ENCODE measurements at regions not wholly inside any gene's neighbourhood (a gene's known extent, or its start where the extent isn't known, plus 50 kb on each side); places are given as distances from the start of the nearest gene placed in this dataset.

DNA sequence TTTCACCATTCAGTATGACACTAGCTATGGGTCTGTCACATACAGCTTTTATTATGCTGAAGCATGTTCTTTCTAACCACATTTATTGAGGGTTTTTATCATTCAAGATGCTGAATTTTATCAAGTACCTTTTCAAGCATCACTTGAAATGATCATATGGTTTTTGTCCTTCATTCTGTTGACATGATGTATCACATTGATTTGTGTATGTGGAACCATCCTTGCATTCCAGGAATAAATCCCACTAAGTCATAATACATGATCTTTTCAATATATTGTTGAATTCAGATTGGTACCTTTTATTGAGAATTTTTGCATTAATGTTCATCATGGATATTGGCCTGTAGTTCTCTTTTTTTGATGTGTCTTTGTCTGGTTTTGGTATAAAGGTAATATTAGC lies 317.4 kb downstream of the NNT start:
- Histone ChIP-seq H3K9me2 (ENCODE audit: insufficient read depth) (no peaks in the 10 kb centered on the region), H3K36me3 (ENCODE audit: control insufficient read depth in 1 of 2, insufficient read depth in 2 of 2, low read length in 2 of 2) (no peaks in the 10 kb centered on the region), H3K9me3 (ENCODE audit: control insufficient read depth in 1 of 2, insufficient read depth in 1 of 2, low read depth in 1 of 2, low read length in 2 of 2) (no peaks in the 10 kb centered on the region; a peak in 1 of 4 replicates), H3K27ac (ENCODE audit: low read depth, low read length) (no peak overlapping the region), H3K4me2 (ENCODE audit: low read length) (no peak overlapping the region), H2AFZ (ENCODE audit: low read depth, low read length, poor library complexity, severe bottlenecking) (no peak overlapping the region), H4K20me1 (ENCODE audit: insufficient read depth) (no peaks in the 10 kb centered on the region), H3K27me3 (ENCODE audit: insufficient read depth, low read length) (no peaks in the 10 kb centered on the region), H3K4me3 (replicated peaks in 1 of 2; ENCODE audit: low read depth in 1 of 2, low read length in 2 of 2) (no peak overlapping the region), H3K9ac (ENCODE audit: low read length) (no peak overlapping the region), H3K4me1 (ENCODE audit: control insufficient read depth in 1 of 2, insufficient read depth in 2 of 2, low read length in 2 of 2) (no peaks in the 10 kb centered on the region), H3K79me2 (ENCODE audit: insufficient read depth, low read length) (no peaks in the 10 kb centered on the region)
- CTCF ChIA-PET: no interaction called here
- RAD21 ChIA-PET (ENCODE audit: low non-redundant PET in 1 of 2, low total read pairs in 2 of 2, uncharacterized antibody in 2 of 2, unreplicated experiment in 2 of 2): no interaction called here
- TF ChIP-seq, protein P1, sequence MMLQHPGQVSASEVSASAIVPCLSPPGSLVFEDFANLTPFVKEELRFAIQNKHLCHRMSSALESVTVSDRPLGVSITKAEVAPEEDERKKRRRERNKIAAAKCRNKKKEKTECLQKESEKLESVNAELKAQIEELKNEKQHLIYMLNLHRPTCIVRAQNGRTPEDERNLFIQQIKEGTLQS (IDR thresholded peaks at IDR 0.05): no peak
- TF ChIP-seq EZH2 (IDR thresholded peaks at IDR 0.05) (no peak), JUND (IDR thresholded peaks at IDR 0.05) (no peak), EGR1 (IDR thresholded peaks at IDR 0.05; ENCODE audit: low read depth) (no peak), SIN3A (IDR thresholded peaks at IDR 0.05; ENCODE audit: low read depth) (no peak), YY1 (IDR thresholded peaks at IDR 0.05; ENCODE audit: extremely low read depth, insufficient replicate concordance, low read depth, low read length) (no peak), EZH2phosphoT487 (IDR thresholded peaks at IDR 0.05; ENCODE audit: borderline replicate concordance) (no peak), ZFX (IDR thresholded peaks at IDR 0.05) (no peak), SP1 (IDR thresholded peaks at IDR 0.05; ENCODE audit: low read depth) (no peak), RAD21 (IDR thresholded peaks at IDR 0.05; ENCODE audit: low read depth) (no peak), ELF1 (IDR thresholded peaks at IDR 0.05; ENCODE audit: borderline replicate concordance, low read depth) (no peak), FOSL1 (IDR thresholded peaks at IDR 0.05; ENCODE audit: low read depth) (no peak), ZNF274 (IDR thresholded peaks at IDR 0.05; ENCODE audit: low read depth, low read length) (no peak), CEBPB (IDR thresholded peaks at IDR 0.05; ENCODE audit: low read depth) (no peak)
- TF ChIP-seq, protein P2, sequence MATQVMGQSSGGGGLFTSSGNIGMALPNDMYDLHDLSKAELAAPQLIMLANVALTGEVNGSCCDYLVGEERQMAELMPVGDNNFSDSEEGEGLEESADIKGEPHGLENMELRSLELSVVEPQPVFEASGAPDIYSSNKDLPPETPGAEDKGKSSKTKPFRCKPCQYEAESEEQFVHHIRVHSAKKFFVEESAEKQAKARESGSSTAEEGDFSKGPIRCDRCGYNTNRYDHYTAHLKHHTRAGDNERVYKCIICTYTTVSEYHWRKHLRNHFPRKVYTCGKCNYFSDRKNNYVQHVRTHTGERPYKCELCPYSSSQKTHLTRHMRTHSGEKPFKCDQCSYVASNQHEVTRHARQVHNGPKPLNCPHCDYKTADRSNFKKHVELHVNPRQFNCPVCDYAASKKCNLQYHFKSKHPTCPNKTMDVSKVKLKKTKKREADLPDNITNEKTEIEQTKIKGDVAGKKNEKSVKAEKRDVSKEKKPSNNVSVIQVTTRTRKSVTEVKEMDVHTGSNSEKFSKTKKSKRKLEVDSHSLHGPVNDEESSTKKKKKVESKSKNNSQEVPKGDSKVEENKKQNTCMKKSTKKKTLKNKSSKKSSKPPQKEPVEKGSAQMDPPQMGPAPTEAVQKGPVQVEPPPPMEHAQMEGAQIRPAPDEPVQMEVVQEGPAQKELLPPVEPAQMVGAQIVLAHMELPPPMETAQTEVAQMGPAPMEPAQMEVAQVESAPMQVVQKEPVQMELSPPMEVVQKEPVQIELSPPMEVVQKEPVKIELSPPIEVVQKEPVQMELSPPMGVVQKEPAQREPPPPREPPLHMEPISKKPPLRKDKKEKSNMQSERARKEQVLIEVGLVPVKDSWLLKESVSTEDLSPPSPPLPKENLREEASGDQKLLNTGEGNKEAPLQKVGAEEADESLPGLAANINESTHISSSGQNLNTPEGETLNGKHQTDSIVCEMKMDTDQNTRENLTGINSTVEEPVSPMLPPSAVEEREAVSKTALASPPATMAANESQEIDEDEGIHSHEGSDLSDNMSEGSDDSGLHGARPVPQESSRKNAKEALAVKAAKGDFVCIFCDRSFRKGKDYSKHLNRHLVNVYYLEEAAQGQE (IDR thresholded peaks at IDR 0.05; ENCODE audit: low read depth): no peak
- TF ChIP-seq, protein P3, sequence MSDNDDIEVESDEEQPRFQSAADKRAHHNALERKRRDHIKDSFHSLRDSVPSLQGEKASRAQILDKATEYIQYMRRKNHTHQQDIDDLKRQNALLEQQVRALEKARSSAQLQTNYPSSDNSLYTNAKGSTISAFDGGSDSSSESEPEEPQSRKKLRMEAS (IDR thresholded peaks at IDR 0.05): no peak
- TF ChIP-seq, protein P4, sequence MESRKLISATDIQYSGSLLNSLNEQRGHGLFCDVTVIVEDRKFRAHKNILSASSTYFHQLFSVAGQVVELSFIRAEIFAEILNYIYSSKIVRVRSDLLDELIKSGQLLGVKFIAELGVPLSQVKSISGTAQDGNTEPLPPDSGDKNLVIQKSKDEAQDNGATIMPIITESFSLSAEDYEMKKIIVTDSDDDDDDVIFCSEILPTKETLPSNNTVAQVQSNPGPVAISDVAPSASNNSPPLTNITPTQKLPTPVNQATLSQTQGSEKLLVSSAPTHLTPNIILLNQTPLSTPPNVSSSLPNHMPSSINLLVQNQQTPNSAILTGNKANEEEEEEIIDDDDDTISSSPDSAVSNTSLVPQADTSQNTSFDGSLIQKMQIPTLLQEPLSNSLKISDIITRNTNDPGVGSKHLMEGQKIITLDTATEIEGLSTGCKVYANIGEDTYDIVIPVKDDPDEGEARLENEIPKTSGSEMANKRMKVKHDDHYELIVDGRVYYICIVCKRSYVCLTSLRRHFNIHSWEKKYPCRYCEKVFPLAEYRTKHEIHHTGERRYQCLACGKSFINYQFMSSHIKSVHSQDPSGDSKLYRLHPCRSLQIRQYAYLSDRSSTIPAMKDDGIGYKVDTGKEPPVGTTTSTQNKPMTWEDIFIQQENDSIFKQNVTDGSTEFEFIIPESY (IDR thresholded peaks at IDR 0.05; ENCODE audit: extremely low read depth, insufficient replicate concordance, low read length): no peak
- TF ChIP-seq, protein P5, sequence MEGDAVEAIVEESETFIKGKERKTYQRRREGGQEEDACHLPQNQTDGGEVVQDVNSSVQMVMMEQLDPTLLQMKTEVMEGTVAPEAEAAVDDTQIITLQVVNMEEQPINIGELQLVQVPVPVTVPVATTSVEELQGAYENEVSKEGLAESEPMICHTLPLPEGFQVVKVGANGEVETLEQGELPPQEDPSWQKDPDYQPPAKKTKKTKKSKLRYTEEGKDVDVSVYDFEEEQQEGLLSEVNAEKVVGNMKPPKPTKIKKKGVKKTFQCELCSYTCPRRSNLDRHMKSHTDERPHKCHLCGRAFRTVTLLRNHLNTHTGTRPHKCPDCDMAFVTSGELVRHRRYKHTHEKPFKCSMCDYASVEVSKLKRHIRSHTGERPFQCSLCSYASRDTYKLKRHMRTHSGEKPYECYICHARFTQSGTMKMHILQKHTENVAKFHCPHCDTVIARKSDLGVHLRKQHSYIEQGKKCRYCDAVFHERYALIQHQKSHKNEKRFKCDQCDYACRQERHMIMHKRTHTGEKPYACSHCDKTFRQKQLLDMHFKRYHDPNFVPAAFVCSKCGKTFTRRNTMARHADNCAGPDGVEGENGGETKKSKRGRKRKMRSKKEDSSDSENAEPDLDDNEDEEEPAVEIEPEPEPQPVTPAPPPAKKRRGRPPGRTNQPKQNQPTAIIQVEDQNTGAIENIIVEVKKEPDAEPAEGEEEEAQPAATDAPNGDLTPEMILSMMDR (IDR thresholded peaks at IDR 0.05 in 2 of 3, conservative IDR thresholded peaks at IDR 0.05 in 1 of 3; ENCODE audit: borderline replicate concordance in 1 of 3, insufficient read depth in 1 of 3, low read depth in 2 of 3, low read length in 2 of 3): no peak
- ATAC-seq (no peak), DNase-seq (ENCODE audit: low read depth, low spot score) (no peak)
- POLR2A ChIA-PET: no interaction called here
- intact Hi-C loops (cut with micrococcal nuclease): no loop called here
- no TSS peak for BruUV-seq (replicated peaks)
